H1 (cell line): ENCODE measurements at regions not wholly inside any gene's neighbourhood (a gene's known extent, or its start where the extent isn't known, plus 50 kb on each side); places are given as distances from the start of the nearest gene placed in this dataset.

Experiments
- CTCF ChIA-PET: fragments of 300-600 bp; sonication (Branson Sonifier 250); formaldehyde crosslinking; loops from one replicate; lab custom pipeline; 2021; ENCODE audit not compliant: partially characterized antibody; lab: Charles Lee
- POLR2A ChIA-PET: fragments of 300-600 bp; sonication (Branson Sonifier 250); formaldehyde crosslinking; loops from one replicate; lab custom pipeline; 2021; ENCODE audit warnings: inconsistent platforms; ENCODE audit not compliant: partially characterized antibody; lab: Charles Lee
- DNase-seq, 2 experiments: peaks; one replicate each; pipeline versions ENCODE4 v3.0.0 to v3.0.0-alpha.2; 2010 to 2022; ENCODE audit warnings: low spot score in 2 of 2, low read depth in 1 of 2, mixed read lengths in 1 of 2
- FAIRE-seq: peaks from 2 replicates; lab custom pipeline; 2011; peaks lifted over from hg19 to GRCh38; lab: Jason Lieb, UNC
- H2AFZ ChIP-seq: 2 replicates; pipeline ENCODE4 v1.8.1; 2012; ENCODE audit warnings: low read length, inconsistent platforms
- H2AK5ac ChIP-seq: 2 replicates; pipeline ENCODE4 v1.6.1; 2013; ENCODE audit warnings: low read depth, low read length
- H2BK120ac ChIP-seq: replicated peaks from 2 replicates; pipeline ENCODE3; 2013; ENCODE audit warnings: low read depth, low read length, inconsistent platforms
- H2BK12ac ChIP-seq: 2 replicates; pipeline ENCODE4 v1.6.1; 2013; ENCODE audit warnings: low read depth, low read length
- H2BK15ac ChIP-seq: 2 replicates; pipeline ENCODE4 v1.6.1; 2013; ENCODE audit warnings: low read length
- H2BK20ac ChIP-seq: 2 replicates; pipeline ENCODE4 v1.6.1; 2013; ENCODE audit warnings: low read length
- H2BK5ac ChIP-seq: 2 replicates; pipeline ENCODE4 v1.6.1; 2013; ENCODE audit warnings: low read depth, low read length
- H3K14ac ChIP-seq: 2 replicates; pipeline ENCODE4 v1.6.1; 2013; ENCODE audit warnings: inconsistent platforms; ENCODE audit not compliant: insufficient read length
- H3K18ac ChIP-seq: 2 replicates; pipeline ENCODE4 v1.6.1; 2013; ENCODE audit warnings: low read length; ENCODE audit errors: extremely low read depth
- H3K23ac ChIP-seq: 2 replicates; pipeline ENCODE4 v1.6.1; 2013; ENCODE audit warnings: inconsistent platforms; ENCODE audit not compliant: insufficient read length
- H3K23me2 ChIP-seq: 2 replicates; pipeline ENCODE4 v1.6.1; 2013; ENCODE audit warnings: low read depth, low read length
- H3K27ac ChIP-seq: 2 replicates; pipeline ENCODE4 v1.6.1; 2011; ENCODE audit warnings: low read depth, low read length, inconsistent platforms
- H3K27me3 ChIP-seq, 4 experiments: replicated peaks in 1 of 4; 1 replicate in 1 of 4; 2 replicates in 3 of 4; pipeline versions ENCODE4 v1.6.1 to v1.8.1; 2011 to 2013; ENCODE audit warnings: low read length in 3 of 4, mild to moderate bottlenecking in 3 of 4, inconsistent platforms in 2 of 4, mixed read lengths in 2 of 4, moderate library complexity in 1 of 4; ENCODE audit not compliant: control insufficient read depth in 3 of 4, insufficient read depth in 3 of 4; ENCODE audit errors: extremely low read depth in 1 of 4
- H3K36me3 ChIP-seq, 4 experiments: 2 replicates each; pipeline versions ENCODE4 v1.6.1 to v1.8.1; 2011 to 2013; ENCODE audit warnings: mild to moderate bottlenecking in 4 of 4, low read length in 3 of 4, moderate library complexity in 2 of 4, control low read depth in 1 of 4, inconsistent platforms in 1 of 4; ENCODE audit not compliant: insufficient read depth in 4 of 4, control insufficient read depth in 2 of 4
- H3K4ac ChIP-seq: replicated peaks from 2 replicates; pipeline ENCODE3; 2013; ENCODE audit warnings: low read length, low read depth, mixed read lengths, inconsistent platforms; ENCODE audit not compliant: insufficient read length
- H3K4me1 ChIP-seq, 4 experiments: replicated peaks in 1 of 4; 1 replicate in 1 of 4; 2 replicates in 3 of 4; pipeline versions ENCODE4 v1.6.1 to v1.8.1; 2011 to 2013; ENCODE audit warnings: low read length in 3 of 4, inconsistent platforms in 2 of 4, mixed read lengths in 1 of 4; ENCODE audit not compliant: insufficient read depth in 4 of 4, control insufficient read depth in 3 of 4
- H3K4me2 ChIP-seq, 2 experiments: 2 replicates each; pipeline versions ENCODE4 v1.6.1 to v1.8.1; 2011 to 2013; ENCODE audit warnings: low read depth in 2 of 2, low read length in 2 of 2, control low read depth in 1 of 2, inconsistent platforms in 1 of 2, mild to moderate bottlenecking in 1 of 2; ENCODE audit not compliant: insufficient read depth in 1 of 2
- H3K4me3 ChIP-seq, 4 experiments: fragments of 200-600, 300-600 bp in 1 of 4; sonication (generic), shearing (Covaris generic), sonication (Bioruptor Twin) in 1 of 4; 2 replicates each; pipeline versions ENCODE4 v1.5.1 to v1.8.1; 2011 to 2016; ENCODE audit warnings: low read length in 4 of 4, low read depth in 3 of 4, control low read depth in 2 of 4, inconsistent platforms in 2 of 4, mild to moderate bottlenecking in 2 of 4, mixed read lengths in 1 of 4, moderate library complexity in 1 of 4; ENCODE audit not compliant: insufficient read depth in 2 of 4; ENCODE audit errors: extremely low read depth in 1 of 4
- H3K56ac ChIP-seq: replicated peaks from 2 replicates; pipeline ENCODE3; 2013; ENCODE audit warnings: low read depth, mild to moderate bottlenecking, mixed read lengths, low read length, inconsistent platforms; ENCODE audit not compliant: insufficient read length
- H3K79me1 ChIP-seq: 2 replicates; pipeline ENCODE4 v1.6.1; 2013; ENCODE audit warnings: low read depth, low read length, control low read depth
- H3K79me2 ChIP-seq, 2 experiments: 2 replicates each; pipeline versions ENCODE4 v1.6.1 to v1.8.1; 2012 to 2013; ENCODE audit warnings: low read length in 2 of 2, mild to moderate bottlenecking in 2 of 2, inconsistent platforms in 1 of 2; ENCODE audit not compliant: insufficient read depth in 2 of 2, control insufficient read depth in 1 of 2
- H3K9ac ChIP-seq, 4 experiments: replicated peaks in 1 of 4; 1 replicate in 1 of 4; 2 replicates in 3 of 4; pipeline versions ENCODE4 v1.6.1 to v1.8.1; 2011 to 2013; ENCODE audit warnings: low read depth in 3 of 4, low read length in 3 of 4, control low read depth in 2 of 4, mild to moderate bottlenecking in 2 of 4, moderate library complexity in 2 of 4, inconsistent platforms in 1 of 4; ENCODE audit errors: extremely low read depth in 1 of 4
- H3K9me3 ChIP-seq, 2 experiments: 2 replicates each; pipeline versions ENCODE4 v1.6.1 to v1.8.1; 2012 to 2013; ENCODE audit warnings: mild to moderate bottlenecking in 2 of 2, moderate library complexity in 2 of 2, control low read depth in 1 of 2, inconsistent platforms in 1 of 2, low read depth in 1 of 2, low read length in 1 of 2, mixed read lengths in 1 of 2; ENCODE audit not compliant: insufficient read depth in 2 of 2
- H4K20me1 ChIP-seq, 2 experiments: replicated peaks in 1 of 2; 2 replicates each; pipeline versions ENCODE3 to v1.8.1; 2011 to 2013; ENCODE audit warnings: inconsistent platforms in 2 of 2, low read length in 2 of 2, mild to moderate bottlenecking in 1 of 2; ENCODE audit not compliant: insufficient read depth in 2 of 2, control insufficient read depth in 1 of 2
- H4K5ac ChIP-seq: 2 replicates; pipeline ENCODE4 v1.6.1; 2013; ENCODE audit warnings: low read length, low read depth, mixed read lengths, inconsistent platforms; ENCODE audit not compliant: insufficient read length
- H4K8ac ChIP-seq: 2 replicates; pipeline ENCODE4 v1.8.0; 2013; ENCODE audit warnings: mild to moderate bottlenecking, moderate library complexity, low read length, inconsistent platforms; ENCODE audit not compliant: insufficient read depth; ENCODE audit errors: extremely low read depth
- H4K91ac ChIP-seq: replicated peaks from 2 replicates; pipeline ENCODE3; 2013; ENCODE audit warnings: low read length, mixed read lengths, inconsistent platforms; ENCODE audit not compliant: insufficient read length
- GABPA ChIP-seq: IDR thresholded peaks from 2 replicates; pipeline ENCODE4 v1.6.1; 2011; ENCODE audit warnings: mild to moderate bottlenecking, low read length, moderate library complexity, borderline replicate concordance; ENCODE audit not compliant: insufficient read depth
- SP4 ChIP-seq: IDR thresholded peaks from 2 replicates; pipeline ENCODE4 v1.6.1; 2012; ENCODE audit warnings: low read length, inconsistent platforms
- WGBS, 2 experiments: shearing (Covaris generic) in 1 of 2; methylation state at CpG; one replicate each; pipeline versions ENCODE4 v1.1.6 to v1.1.7; 2013 to 2015; ENCODE audit warnings: low lambda C conversion rate in 2 of 2, mixed read lengths in 2 of 2, inconsistent platforms in 1 of 2, low coverage in 1 of 2, missing lambda C conversion rate in 1 of 2; ENCODE audit not compliant: insufficient replicate concordance in 2 of 2, insufficient coverage in 1 of 2, insufficient read length in 1 of 2; ENCODE audit errors: extremely low coverage in 1 of 2, missing lambda C conversion rate in 1 of 2; 5-methylcytosine and 5-hydroxymethylcytosine counted together

DNA sequence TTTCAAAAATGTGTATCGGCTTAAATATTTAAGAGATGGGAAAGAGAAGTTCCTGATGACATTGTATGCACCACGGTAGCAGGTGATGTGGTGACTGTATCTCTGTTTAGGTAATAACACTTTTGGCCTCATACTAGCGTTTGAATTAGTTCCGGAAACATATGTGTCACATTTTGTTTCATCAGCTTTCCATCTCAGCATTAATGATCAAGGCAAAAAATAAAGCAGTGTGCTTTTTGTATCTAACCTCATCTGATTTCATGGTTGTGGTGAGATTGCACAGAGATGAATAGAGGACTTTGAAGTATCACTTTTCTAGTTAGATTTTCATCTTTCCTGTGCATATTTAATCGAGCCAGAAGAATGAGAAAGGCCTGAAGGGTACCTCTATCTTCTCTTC is 206.4 kb upstream of the SPRY1 start:
- H3K27ac ChIP-seq, result no peak overlapping the region
- H2AK5ac ChIP-seq, result no peak overlapping the region
- H3K27me3 ChIP-seq, result no peaks in the 10 kb centered on the region
- H3K79me1 ChIP-seq, result no peaks in the 10 kb centered on the region
- no peak for TF ChIP-seq GABPA
- no peak for TF ChIP-seq SP4
- CTCF ChIA-PET, result no interaction called here
- 90% methylated on average over 5 of the region's 5 CpGs; no CpG with 5 or more reads in 1 of the 2 experiments for WGBS, 2 experiments
- DNase-seq (no peak), FAIRE-seq (no peak)
- no peak overlapping the region for H3K23ac ChIP-seq
- no peaks in the 10 kb centered on the region for H4K20me1 ChIP-seq
- H3K4me1 ChIP-seq, result peaks cover 0 to 2% (median 0%) of the 10 kb centered on the region in 4 experiments; a peak in 1 of 7 replicates
- no peaks in the 10 kb centered on the region for H3K23me2 ChIP-seq
- no peak overlapping the region for H4K5ac ChIP-seq
- no peak overlapping the region for H3K9ac ChIP-seq
- no peak overlapping the region for H2AFZ ChIP-seq
- no peak overlapping the region for H3K56ac ChIP-seq
- POLR2A ChIA-PET, result no interaction called here
- H2BK120ac ChIP-seq, result no peak overlapping the region
- H3K4ac ChIP-seq, result no peak overlapping the region
- no peak overlapping the region for H3K14ac ChIP-seq
- H3K36me3 ChIP-seq, result no peaks in the 10 kb centered on the region
- H4K8ac ChIP-seq, result no peak overlapping the region
- no peak overlapping the region for H3K4me2 ChIP-seq
- no peak overlapping the region for H2BK15ac ChIP-seq
- no peaks in the 10 kb centered on the region for H3K9me3 ChIP-seq
- H3K79me2 ChIP-seq, result no peaks in the 10 kb centered on the region
- H2BK20ac ChIP-seq, result no peak overlapping the region
- H2BK5ac ChIP-seq, result no peak overlapping the region
- H3K18ac ChIP-seq, result no peak overlapping the region
- no peak overlapping the region for H4K91ac ChIP-seq
- H3K4me3 ChIP-seq, result no peak overlapping the region
- H2BK12ac ChIP-seq, result no peak overlapping the region
